Body of pancreas (tissue), 4 donors: ENCODE measurements at regions not wholly inside any gene's neighbourhood (a gene's known extent, or its start where the extent isn't known, plus 50 kb on each side); places are given as distances from the start of the nearest gene placed in this dataset.

Experiments
- ATAC-seq: fragments of 150-250 bp; one replicate; pipeline ENCODE4 v1.9.1; 2016
- DNase-seq, 4 donors: peaks; one replicate each; pipeline ENCODE4 v3.0.0-alpha.2; 2019
- H3K27ac ChIP-seq, 4 donors: fragments of 200-600 bp; sonication (generic); 1 replicate in 3 of 4; 2 replicates in 1 of 4; pipeline versions ENCODE4 v1.5.1 to v1.6.1; 2016 to 2019; ENCODE audit warnings: mild to moderate bottlenecking in 1 of 4, mixed read lengths in 1 of 4, moderate library complexity in 1 of 4
- H3K27me3 ChIP-seq, 2 donors: fragments of 200-600 bp; sonication (generic); one replicate each; pipeline ENCODE4 v1.6.0; 2016; ENCODE audit warnings: mild to moderate bottlenecking in 1 of 2
- H3K36me3 ChIP-seq, 2 donors: fragments of 200-600 bp; sonication (generic); replicated peaks in 1 of 2; 2 replicates each; pipeline ENCODE4 v1.5.1; 2016; ENCODE audit warnings: low read depth in 2 of 2; ENCODE audit not compliant: insufficient read depth in 1 of 2
- H3K4me1 ChIP-seq: fragments of 200-600 bp; sonication (generic); one replicate; pipeline ENCODE4 v1.6.0; 2016
- H3K4me3 ChIP-seq, 2 donors: fragments of 200-600 bp; sonication (generic); 1 replicate in 1 of 2; 2 replicates in 1 of 2; pipeline ENCODE4 v1.5.1; 2016 to 2019
- H3K9me3 ChIP-seq, 3 donors: fragments of 200-600 bp; sonication (generic); 1 replicate in 2 of 3; 2 replicates in 1 of 3; pipeline ENCODE4 v1.5.1; 2016
- CTCF ChIP-seq, 7 experiments: fragments of 450-650 bp in 4 of 7; fragments of 200-600 bp in 3 of 7; sonication (generic) in 3 of 7; IDR thresholded peaks; one replicate each; pipeline ENCODE4 v1.5.1; 2016 to 2019; ENCODE audit warnings: antibody characterized with exemption in 7 of 7
- POLR2A ChIP-seq, 3 donors: fragments of 450-650 bp; IDR thresholded peaks; one replicate each; pipeline ENCODE4 v1.6.1; 2016; ENCODE audit warnings: antibody characterized with exemption in 3 of 3, mild to moderate bottlenecking in 2 of 3
- WGBS, 2 donors: methylation state at CpG; one replicate each; pipeline ENCODE4 v1.1.5; 2017; 5-methylcytosine and 5-hydroxymethylcytosine counted together
- intact Hi-C: fragments of 100-400 bp; cut with DNase I; formaldehyde crosslinking; loops from one replicate; pipeline ENCODE4 v1.15.1; 2023

GRCh38 chr1:4330805-4331766 is 323.3 kb upstream of the AJAP1 start:
- intact Hi-C loops = no loop called here
- H3K4me1 ChIP-seq = no peaks in the 10 kb centered on the region
- TF ChIP-seq POLR2A (IDR thresholded peaks at IDR 0.05) = no peak
- no peak for TF ChIP-seq CTCF (IDR thresholded peaks at IDR 0.05)
- peaks cover 0 to 4% of the 10 kb centered on the region in 2 donors for H3K27me3 ChIP-seq
- H3K4me3 ChIP-seq = no peak overlapping the region
- H3K36me3 ChIP-seq = no peaks in the 10 kb centered on the region
- no peaks in the 10 kb centered on the region for H3K9me3 ChIP-seq
- H3K27ac ChIP-seq = no peak overlapping the region
- no peak for ATAC-seq
- whole genome bisulfite sequencing, 2 donors = 66 to 67% methylated on average over 23 of the region's 23 CpGs
- no peak for DNase-seq

- WGBS, 2 donors = 74 to 76% methylated on average over 20 of the region's 20 CpGs
- ATAC-seq (no peak), DNase-seq (no peak)
- intact Hi-C loops = no loop called here
- TF ChIP-seq POLR2A (IDR thresholded peaks at IDR 0.05) = no peak
- TF ChIP-seq CTCF (IDR thresholded peaks at IDR 0.05) = no peak
- Histone ChIP-seq H3K4me3 (no peak overlapping the region), H3K27ac (no peak overlapping the region), H3K4me1 (no peaks in the 10 kb centered on the region), H3K36me3 (no peaks in the 10 kb centered on the region), H3K9me3 (no peaks in the 10 kb centered on the region), H3K27me3 (peaks cover 0 to 4% of the 10 kb centered on the region in 2 donors)
These were observed 322.6 kb upstream of the AJAP1 start for GRCh38 chr1:4331767-4332163.

- Histone ChIP-seq H3K9me3 (no peaks in the 10 kb centered on the region), H3K36me3 (no peaks in the 10 kb centered on the region), H3K27ac (no peak overlapping the region), H3K4me3 (no peak overlapping the region), H3K4me1 (no peaks in the 10 kb centered on the region), H3K27me3 (no peaks in the 10 kb centered on the region)
- intact Hi-C loops = no loop called here
- no peak for ATAC-seq
- DNase-seq = no peak
- 81 to 91% methylated on average over 3 of the region's 3 CpGs for WGBS, 2 donors
- TF ChIP-seq POLR2A (IDR thresholded peaks at IDR 0.05) (no peak), CTCF (IDR thresholded peaks at IDR 0.05) (no peak)
These were observed 317.9 kb upstream of the AJAP1 start for GRCh38 chr1:4336507-4336906.

- no peak for ATAC-seq
- intact Hi-C loops = no loop called here
- 41 to 52% methylated on average over 3 to 8 of the region's 8 CpGs for WGBS, 2 donors
- Histone ChIP-seq H3K4me3 (no peak overlapping the region), H3K4me1 (no peaks in the 10 kb centered on the region), H3K27ac (no peak overlapping the region), H3K9me3 (no peaks in the 10 kb centered on the region), H3K27me3 (no peaks in the 10 kb centered on the region), H3K36me3 (no peaks in the 10 kb centered on the region)
- TF ChIP-seq POLR2A (IDR thresholded peaks at IDR 0.05) (no peak), CTCF (IDR thresholded peaks at IDR 0.05) (no peak)
- no peak for DNase-seq
These were observed 313.0 kb upstream of the AJAP1 start for GRCh38 chr1:4341421-4341820.
